ENCODE measurements at regions not wholly inside any gene's neighbourhood (a gene's known extent, or its start where the extent isn't known, plus 50 kb on each side); places are given as distances from the start of the nearest gene placed in this dataset.

DNA sequence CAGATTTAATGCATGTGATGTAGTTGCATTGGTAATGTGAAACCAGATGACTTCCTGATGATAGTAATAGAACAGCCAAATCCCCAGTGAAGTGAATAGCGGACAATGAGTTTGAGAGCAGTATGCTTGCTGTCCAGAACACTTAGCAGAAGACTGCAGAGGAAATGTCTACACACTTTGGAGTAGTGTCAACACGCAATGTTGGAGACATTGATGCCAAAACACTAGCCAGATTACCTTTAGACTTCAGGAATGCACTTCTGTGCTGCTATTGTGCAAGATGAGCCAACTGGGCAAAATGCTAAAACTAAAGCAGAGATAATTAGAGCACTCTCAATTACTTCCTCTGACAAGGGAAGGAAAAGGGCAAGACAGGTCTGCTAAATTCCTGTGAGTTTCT is 176.7 kb downstream of the PRDM9 start:
- TF ChIP-seq EZH2phosphoT487 (IDR thresholded peaks at IDR 0.05; ENCODE audit: borderline replicate concordance, low read length) = no peak
- TF ChIP-seq, protein P1, sequence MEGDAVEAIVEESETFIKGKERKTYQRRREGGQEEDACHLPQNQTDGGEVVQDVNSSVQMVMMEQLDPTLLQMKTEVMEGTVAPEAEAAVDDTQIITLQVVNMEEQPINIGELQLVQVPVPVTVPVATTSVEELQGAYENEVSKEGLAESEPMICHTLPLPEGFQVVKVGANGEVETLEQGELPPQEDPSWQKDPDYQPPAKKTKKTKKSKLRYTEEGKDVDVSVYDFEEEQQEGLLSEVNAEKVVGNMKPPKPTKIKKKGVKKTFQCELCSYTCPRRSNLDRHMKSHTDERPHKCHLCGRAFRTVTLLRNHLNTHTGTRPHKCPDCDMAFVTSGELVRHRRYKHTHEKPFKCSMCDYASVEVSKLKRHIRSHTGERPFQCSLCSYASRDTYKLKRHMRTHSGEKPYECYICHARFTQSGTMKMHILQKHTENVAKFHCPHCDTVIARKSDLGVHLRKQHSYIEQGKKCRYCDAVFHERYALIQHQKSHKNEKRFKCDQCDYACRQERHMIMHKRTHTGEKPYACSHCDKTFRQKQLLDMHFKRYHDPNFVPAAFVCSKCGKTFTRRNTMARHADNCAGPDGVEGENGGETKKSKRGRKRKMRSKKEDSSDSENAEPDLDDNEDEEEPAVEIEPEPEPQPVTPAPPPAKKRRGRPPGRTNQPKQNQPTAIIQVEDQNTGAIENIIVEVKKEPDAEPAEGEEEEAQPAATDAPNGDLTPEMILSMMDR (IDR thresholded peaks at IDR 0.05; ENCODE audit: low read depth, low read length, poor library complexity, severe bottlenecking) = no peak
